Gastroesophageal sphincter (tissue), 3 donors: ENCODE measurements at regions not wholly inside any gene's neighbourhood (a gene's known extent, or its start where the extent isn't known, plus 50 kb on each side); places are given as distances from the start of the nearest gene placed in this dataset.

ENCODE experiments used
- CTCF ChIP-seq, 4 experiments: fragments of 200-600 bp in 2 of 4; fragments of 450-650 bp in 2 of 4; sonication (generic) in 1 of 4; IDR thresholded peaks; one replicate each; pipeline ENCODE4 v1.5.1; 2017 to 2019; ENCODE audit warnings: antibody characterized with exemption in 4 of 4, mild to moderate bottlenecking in 2 of 4, moderate library complexity in 2 of 4
- EP300 ChIP-seq: sonication (generic); formaldehyde crosslinking; IDR thresholded peaks from one replicate; pipeline ENCODE4 v1.6.1; 2017; ENCODE audit warnings: antibody characterized with exemption, mild to moderate bottlenecking
- POLR2A ChIP-seq, 2 donors: fragments of 450-650 bp; IDR thresholded peaks; one replicate each; pipeline ENCODE4 v1.6.1; 2017; ENCODE audit warnings: antibody characterized with exemption in 2 of 2, mild to moderate bottlenecking in 2 of 2, moderate library complexity in 1 of 2

DNA sequence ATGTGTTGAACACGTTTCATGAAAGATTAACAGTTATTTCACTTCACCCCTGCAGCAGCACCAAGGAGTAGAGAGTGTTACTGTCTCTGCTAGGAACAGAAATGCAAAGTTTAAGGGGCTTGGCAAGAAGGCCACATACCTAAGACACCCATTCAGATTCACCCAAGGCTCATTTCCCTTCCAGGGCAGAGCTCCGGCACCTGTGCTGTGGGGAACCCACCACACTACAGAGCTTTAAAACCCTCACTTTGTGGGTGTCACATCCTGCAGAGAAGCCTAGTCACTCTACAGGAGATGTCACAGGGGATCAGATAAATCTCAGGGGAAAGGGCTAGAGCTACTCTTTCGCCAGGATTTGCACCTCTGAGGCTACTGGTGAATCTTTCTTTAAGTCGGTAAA lies 176.1 kb upstream of the KLF6 start:
- TF ChIP-seq CTCF (IDR thresholded peaks at IDR 0.05) (no peak), EP300 (no peak), POLR2A (IDR thresholded peaks at IDR 0.05) (no peak)
